HG03432 (cell line): ENCODE measurements at regions not wholly inside any gene's neighbourhood (a gene's known extent, or its start where the extent isn't known, plus 50 kb on each side); places are given as distances from the start of the nearest gene placed in this dataset.
"Not testable (repeated sequence)": the region's sequence is repeated elsewhere in the genome, so short reads cannot be mapped to it uniquely, and the experiment has no call there.

Experiments used
- ATAC-seq: cut with Tn5 transposase; IDR thresholded peaks from one replicate; pipeline ENCODE4 v1.9.1; 2021; ENCODE audit warnings: mild to moderate bottlenecking, moderate library complexity; ENCODE audit not compliant: unreplicated experiment

DNA sequence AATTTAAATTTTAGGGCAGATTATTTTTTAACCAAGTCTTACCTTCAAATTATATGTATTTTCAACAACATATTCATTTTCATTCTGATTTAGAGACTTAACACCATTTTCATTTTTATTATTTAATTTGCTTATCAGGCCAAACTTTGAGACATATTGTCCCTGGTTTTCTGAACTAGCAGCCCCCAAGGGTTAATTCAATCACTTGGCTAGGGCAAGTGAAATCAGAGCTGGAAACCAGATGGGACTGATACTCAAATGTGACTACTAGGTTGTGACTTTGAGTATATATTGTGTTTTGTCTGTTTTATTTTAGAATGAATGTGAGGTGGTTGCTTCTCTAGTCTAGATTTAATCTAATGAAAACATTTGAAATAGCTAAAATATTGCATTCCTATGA, 198.9 kb upstream of the PTGFR start:
- ATAC-seq: no peak

- ATAC-seq: no peak
Observed at GRCh38 chr1:78292361-78292760, 198.4 kb upstream of the PTGFR start.

- ATAC-seq: no peak
Observed at GRCh38 chr1:78297836-78298235, 192.9 kb upstream of the PTGFR start.

GRCh38 chr1:78298349-78298748, 192.4 kb upstream of the PTGFR start:
- ATAC-seq: no peak

- no peak for ATAC-seq
Observed at GRCh38 chr1:78301141-78301540, 189.6 kb upstream of the PTGFR start.

GRCh38 chr1:78303620-78304019, 187.2 kb upstream of the PTGFR start:
- ATAC-seq: no peak

DNA sequence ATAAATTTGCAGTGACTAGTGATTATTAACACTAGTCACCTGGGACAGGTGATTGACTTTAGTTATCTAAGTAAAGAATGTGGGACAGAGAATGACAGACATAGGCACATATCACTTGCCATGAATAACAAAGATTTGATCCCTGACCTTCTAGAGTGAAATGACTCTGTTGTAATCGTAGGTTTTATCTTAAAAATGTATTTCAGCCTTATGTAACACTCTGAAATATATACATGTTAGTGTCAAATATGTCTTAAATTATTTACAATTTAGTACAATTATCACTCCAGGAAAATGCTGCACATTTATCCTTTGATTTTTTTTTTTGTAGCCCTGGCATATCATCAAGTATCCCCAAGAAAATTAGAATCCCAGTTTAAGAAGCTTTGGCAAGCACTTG, 186.4 kb upstream of the PTGFR start:
- ATAC-seq: no peak

DNA sequence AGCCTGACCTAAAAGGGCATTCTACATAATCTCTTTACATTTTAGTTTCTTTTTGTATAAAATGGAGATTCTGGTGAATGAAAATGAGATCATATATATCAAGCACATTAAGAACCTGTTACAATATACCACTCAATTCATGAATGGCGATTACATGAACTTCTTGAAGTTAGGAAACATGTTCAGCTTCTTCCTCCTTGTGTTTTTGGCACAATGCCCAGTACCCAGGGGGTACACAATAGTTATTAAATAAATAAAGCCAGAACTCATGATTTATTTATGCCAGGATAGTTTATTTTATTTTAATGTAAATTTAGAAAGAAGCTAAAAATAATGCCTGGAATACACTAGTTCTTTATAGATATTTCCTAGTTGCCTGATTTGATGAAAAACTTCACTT, 186.0 kb upstream of the PTGFR start:
- ATAC-seq: no peak

DNA sequence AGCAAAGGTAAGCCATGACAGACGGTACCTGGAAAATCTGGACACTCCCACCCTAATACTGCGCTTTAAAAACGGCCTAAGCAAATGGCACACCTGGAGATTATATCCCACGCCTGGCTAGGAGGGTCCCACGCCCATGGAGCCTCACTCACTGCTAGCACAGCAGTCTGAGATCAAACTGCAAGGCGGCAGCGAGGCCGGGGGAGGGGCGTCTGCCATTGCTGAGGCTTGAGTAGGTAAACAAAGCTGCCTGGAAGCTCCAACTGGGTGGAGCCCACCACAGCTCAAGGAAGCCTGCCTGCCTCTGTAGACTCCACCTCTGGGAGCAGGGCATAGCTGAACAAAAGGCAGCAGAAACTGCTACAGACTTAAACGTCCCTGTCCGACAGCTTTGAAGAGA, 180.5 kb upstream of the PTGFR start:
- ATAC-seq: not testable (repeated sequence)

DNA sequence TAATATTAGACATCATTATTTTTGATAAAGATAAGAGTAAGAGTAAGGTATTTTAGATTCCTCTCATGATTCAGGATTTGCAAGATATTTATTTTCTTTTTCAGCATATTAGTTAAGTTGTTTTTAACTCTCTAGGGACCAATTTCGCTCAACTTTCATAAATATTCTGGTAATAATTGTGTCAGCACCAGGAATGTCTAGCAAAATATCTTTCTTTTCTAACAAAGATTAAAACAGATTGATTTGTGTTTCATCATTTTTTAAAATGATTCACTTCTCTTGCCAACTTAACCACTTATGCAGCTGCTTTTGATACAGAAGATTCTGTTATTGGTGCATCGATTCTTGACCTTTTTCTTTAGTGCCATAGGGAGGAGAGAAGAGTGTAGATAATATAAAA, 172.8 kb upstream of the PTGFR start:
- no peak for ATAC-seq

DNA sequence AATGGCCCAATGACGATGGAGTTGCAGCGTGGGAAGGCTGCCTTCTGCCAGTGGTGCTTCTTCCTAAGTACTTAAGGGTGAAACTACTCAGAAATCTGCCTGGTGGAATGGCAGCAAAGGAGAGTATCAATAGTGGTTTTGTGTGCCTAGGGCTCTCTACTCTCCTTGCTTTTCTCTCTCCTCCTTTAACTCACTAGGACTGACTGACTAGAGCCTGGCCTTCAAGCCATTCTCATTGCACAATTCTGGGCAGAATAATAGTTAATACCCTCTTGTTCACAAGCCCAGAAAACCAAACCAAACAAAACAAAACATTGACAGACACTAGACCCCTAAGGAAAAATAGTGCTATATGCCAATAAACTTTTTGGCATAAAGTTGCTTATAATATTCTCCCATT, 171.2 kb upstream of the PTGFR start:
- no peak for ATAC-seq

DNA sequence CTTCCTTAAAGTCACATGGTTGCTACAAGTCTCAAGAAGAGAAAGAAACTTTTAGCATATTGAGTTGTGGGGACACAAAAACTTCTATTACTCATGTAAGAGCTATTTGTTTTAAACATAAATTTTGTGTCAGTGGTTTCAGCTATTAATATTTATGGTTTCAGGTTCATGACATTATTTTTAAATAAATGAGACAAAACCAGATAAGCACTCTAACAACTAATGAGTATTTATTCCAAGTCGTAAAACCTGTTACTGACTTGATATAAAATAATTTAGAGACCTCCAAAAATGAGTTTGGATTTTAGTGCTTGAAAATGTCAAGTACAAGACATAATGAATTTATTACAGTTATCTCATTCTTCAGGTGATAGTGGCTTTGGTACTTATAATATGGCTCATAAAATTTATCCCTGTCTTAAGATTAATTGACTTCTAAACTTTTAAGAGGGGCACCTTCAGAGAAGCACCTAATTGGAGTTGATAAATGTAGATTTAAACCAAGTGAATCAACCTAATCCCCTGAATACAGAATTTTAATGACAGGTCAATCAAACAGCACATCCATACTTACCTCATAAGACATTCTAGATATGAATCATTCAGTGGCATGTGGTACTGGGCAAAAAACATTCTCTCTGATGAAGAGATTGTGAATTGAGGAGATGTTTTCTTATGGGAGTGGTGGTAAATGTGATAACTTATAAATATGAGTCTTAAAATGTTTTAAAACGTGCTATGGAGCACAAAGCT, 167.7 kb upstream of the PTGFR start:
- no peak for ATAC-seq

DNA sequence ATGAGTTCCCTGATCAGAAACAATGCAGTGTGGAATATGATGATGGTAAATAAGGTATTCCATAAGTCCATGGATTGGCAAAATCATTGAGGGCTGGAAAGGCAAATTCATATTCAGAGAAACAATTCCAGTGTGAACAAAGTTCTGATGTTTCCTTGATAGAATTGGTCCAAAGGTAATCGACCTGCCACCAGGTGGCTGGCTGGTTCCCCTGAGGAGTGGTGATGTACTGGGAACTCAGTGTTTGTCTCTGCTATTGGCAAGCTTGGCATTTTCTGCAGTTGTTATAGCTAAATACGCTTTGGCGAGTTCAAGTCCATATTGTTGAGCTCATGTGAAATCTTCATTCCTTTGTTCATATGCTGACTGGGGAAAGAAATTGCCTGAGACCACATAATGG, 165.5 kb upstream of the PTGFR start:
- ATAC-seq: no peak

GRCh38 chr1:78329475-78329874, 161.3 kb upstream of the PTGFR start:
- no peak for ATAC-seq

- ATAC-seq: no peak
Observed at GRCh38 chr1:78331799-78332198, 159.0 kb upstream of the PTGFR start.

DNA sequence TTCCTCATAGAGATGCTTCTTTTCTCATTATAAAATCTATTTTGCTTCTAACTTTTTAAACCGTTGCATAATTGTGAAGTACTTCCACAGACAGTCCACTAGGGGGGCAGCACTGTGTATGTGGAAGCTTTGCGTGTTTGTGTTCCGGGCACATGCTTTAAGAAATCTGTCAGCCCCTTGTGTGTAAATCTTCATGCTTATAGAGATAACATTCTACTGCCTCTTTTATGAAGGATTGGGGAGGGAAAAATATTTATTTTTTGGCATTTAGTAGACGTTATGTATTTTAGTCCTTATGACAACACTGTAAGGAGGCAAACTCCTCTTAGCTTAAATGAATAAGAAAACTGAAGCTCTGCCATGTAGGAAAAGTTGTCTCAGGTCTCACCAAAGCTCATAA, 157.3 kb upstream of the PTGFR start:
- ATAC-seq: peak; percentile 83

DNA sequence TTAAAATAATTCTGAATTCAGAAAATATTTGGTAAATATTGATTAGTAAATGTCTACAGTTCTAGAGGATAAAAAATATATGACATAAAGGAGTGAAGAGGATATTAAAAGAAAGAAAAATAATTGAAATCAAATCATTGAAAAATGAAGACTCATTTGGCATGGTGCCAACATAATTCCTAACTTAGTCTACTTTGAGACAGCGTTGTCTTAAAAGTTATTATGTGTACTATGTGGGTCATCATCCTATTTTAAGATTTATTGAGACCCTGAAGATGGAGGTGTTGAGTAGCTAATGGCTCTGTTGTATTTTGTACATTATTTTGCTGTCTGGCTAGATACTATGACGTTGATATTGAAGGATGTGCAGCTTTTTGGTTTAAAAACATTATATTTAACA, 156.7 kb upstream of the PTGFR start:
- no peak for ATAC-seq

GRCh38 chr1:78334952-78335351, 155.8 kb upstream of the PTGFR start:
- no peak for ATAC-seq

DNA sequence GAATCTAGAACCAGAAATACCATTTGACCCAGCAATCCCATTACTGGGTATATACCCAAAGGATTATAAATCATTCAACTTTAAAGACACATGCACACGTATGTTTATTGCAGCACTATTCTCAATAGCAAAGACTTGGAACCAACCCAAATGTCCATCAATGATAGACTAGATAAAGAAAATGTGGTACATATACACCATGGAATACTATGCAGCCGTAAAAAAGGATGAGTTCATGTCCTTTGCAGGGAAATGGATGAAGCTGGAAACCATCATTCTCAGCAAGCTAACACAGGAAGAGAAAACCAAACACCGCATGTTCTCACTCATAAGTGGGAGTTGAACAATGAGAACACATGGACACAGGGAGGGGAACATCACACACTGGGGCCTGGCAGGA, 154.0 kb upstream of the PTGFR start:
- ATAC-seq: not testable (repeated sequence)

GRCh38 chr1:78339490-78339889, 151.3 kb upstream of the PTGFR start:
- ATAC-seq: no peak

GRCh38 chr1:78340006-78340405, 150.8 kb upstream of the PTGFR start:
- ATAC-seq: no peak

- no peak for ATAC-seq
Observed at GRCh38 chr1:78348496-78349284, 142.1 kb upstream of the PTGFR start.
